ENCODE measurements at regions not wholly inside any gene's neighbourhood (a gene's known extent, or its start where the extent isn't known, plus 50 kb on each side); places are given as distances from the start of the nearest gene placed in this dataset.

GRCh38 chr12:75765170-75766059 lies 254.0 kb upstream of the KRR1 start:
- no peaks in the 10 kb centered on the region for H4K20me1 ChIP-seq (replicated peaks; ENCODE audit: control insufficient read depth, insufficient read depth, low read length)

More at GRCh38 chr12:75765170-75766059, 254.0 kb upstream of the KRR1 start:
- H3K9me1 ChIP-seq (ENCODE audit: control insufficient read depth, insufficient read depth, low read length), result no peaks in the 10 kb centered on the region
- H3K36me3 ChIP-seq (ENCODE audit: control insufficient read depth, insufficient read depth, low read length), result no peaks in the 10 kb centered on the region
- no peaks in the 10 kb centered on the region for H3K4me1 ChIP-seq (replicated peaks in 1 of 2; ENCODE audit: control insufficient read depth in 2 of 2, insufficient read depth in 2 of 2, low read length in 2 of 2)
- intact Hi-C loops (cut with micrococcal nuclease), result no loop called here
- WGBS (ENCODE audit: insufficient coverage, low coverage, missing lambda C conversion rate), result 22% methylated on average over 3 of the region's 3 CpGs
- ChIA-PET CTCF (ENCODE audit: low intra/inter-chr PET ratio) (no interaction called here), POLR2A (interaction anchor here (1.2 kb wide), 1 partner anchor 9 kb away, joined by 3 read pairs; no protein-coding TSS in a partner anchor)
- H3K9me3 ChIP-seq (replicated peaks; ENCODE audit: control insufficient read depth, insufficient read depth, low read depth, low read length), result no peaks in the 10 kb centered on the region
- H3K79me2 ChIP-seq (ENCODE audit: control insufficient read depth, insufficient read depth, low read length), result no peaks in the 10 kb centered on the region
- no peak overlapping the region for H2AFZ ChIP-seq (ENCODE audit: low read depth, low read length)
- DNase-seq (ENCODE audit: extremely low read depth in 1 of 4, low spot score in 3 of 4), result no peak
- no peaks in the 10 kb centered on the region; a peak in 1 of 5 replicates for H3K27me3 ChIP-seq (ENCODE audit: control insufficient read depth in 2 of 2, insufficient read depth in 2 of 2, low read length in 2 of 2)
- BruUV-seq (replicated peaks), result no TSS peak
- no peak overlapping the region for H3K4me3 ChIP-seq
- no peak overlapping the region for H3K4me2 ChIP-seq (ENCODE audit: insufficient read depth, low read length)
- ATAC-seq, result no peak
- no peak for TF ChIP-seq HDAC2 (IDR thresholded peaks at IDR 0.05)
- no peak for TF ChIP-seq POLR2B (IDR thresholded peaks at IDR 0.05; ENCODE audit: low read depth, partially characterized antibody)
- TF ChIP-seq HOMEZ (CRISPR knock-in tag; IDR thresholded peaks at IDR 0.05), result no peak
- no peak for TF ChIP-seq USF2 (CRISPR knock-in tag; IDR thresholded peaks at IDR 0.05)
- no peak for TF ChIP-seq GABPB2 (CRISPR knock-in tag; conservative IDR thresholded peaks at IDR 0.05)
- TF ChIP-seq ZNF175 (CRISPR knock-in tag; IDR thresholded peaks at IDR 0.05; ENCODE audit: low read depth), result no peak
- TF ChIP-seq ERF (CRISPR knock-in tag; IDR thresholded peaks at IDR 0.05), result no peak
- TF ChIP-seq HDGF (IDR thresholded peaks at IDR 0.05), result no peak
- in situ Hi-C loops (cut with MboI), result no loop called here
- no peak overlapping the region for H3K27ac ChIP-seq (ENCODE audit: extremely low read depth, low read depth, low read length)
- H3K9ac ChIP-seq (ENCODE audit: insufficient read depth in 1 of 2, low read depth in 2 of 2, low read length in 2 of 2), result no peak overlapping the region
- FAIRE-seq, result no peak
